NCI-H1417 (cell line): ENCODE measurements at regions not wholly inside any gene's neighbourhood (a gene's known extent, or its start where the extent isn't known, plus 50 kb on each side); places are given as distances from the start of the nearest gene placed in this dataset.
A peak's percentile ranks its signal among the peaks of the same experiment; 100 is the strongest.

Experiments used
- DNase-seq, 3 experiments: peaks; one replicate each; lab custom pipeline; 2025; lab: John Stamatoyannopoulos, UW

GRCh38 chr2:198220763-198221610 lies 416.6 kb downstream of the PLCL1 start:
- peak in 1 of 3 experiments; percentile 5 for DNase-seq

GRCh38 chr2:198219292-198219691 lies 414.9 kb downstream of the PLCL1 start:
- no peak for DNase-seq

GRCh38 chr2:198214114-198214596 lies 409.8 kb downstream of the PLCL1 start:
- peak in 1 of 3 experiments; percentile 18 for DNase-seq

- DNase-seq, result no peak
These were observed 408.9 kb downstream of the PLCL1 start for GRCh38 chr2:198213253-198213652.

- DNase-seq, result no peak
These were observed 407.3 kb downstream of the PLCL1 start for GRCh38 chr2:198211706-198212105.

- no peak for DNase-seq
These were observed 399.1 kb downstream of the PLCL1 start for GRCh38 chr2:198203336-198204069.
